OCI-M1 (cell line): ENCODE measurements at regions not wholly inside any gene's neighbourhood (a gene's known extent, or its start where the extent isn't known, plus 50 kb on each side); places are given as distances from the start of the nearest gene placed in this dataset.
"Not testable (repeated sequence)": the region's sequence is repeated elsewhere in the genome, so short reads cannot be mapped to it uniquely, and the experiment has no call there.

Experiments used
- DNase-seq: peaks from one replicate; lab custom pipeline; 2025; lab: John Stamatoyannopoulos, UW

DNA sequence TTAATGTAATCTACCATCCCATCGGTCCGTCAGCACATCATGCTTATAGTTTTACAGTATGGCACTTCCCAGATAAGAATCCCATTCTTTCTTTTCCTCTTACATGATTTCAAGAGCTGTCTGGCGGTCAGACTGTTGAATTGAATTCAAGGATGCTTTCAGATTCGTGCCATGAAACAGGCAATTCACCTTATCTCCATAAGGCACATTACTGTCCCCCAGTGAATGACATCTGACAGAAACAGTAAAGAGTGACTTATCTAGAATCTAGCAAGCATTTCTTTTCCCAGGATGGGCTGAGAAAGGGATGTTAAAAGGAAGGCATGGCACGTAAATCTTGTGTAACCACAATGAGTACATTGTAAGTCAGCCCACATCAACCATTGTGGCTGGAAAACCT is 61.1 kb upstream of the SEM1 start:
- peak; percentile 69 for DNase-seq

DNA sequence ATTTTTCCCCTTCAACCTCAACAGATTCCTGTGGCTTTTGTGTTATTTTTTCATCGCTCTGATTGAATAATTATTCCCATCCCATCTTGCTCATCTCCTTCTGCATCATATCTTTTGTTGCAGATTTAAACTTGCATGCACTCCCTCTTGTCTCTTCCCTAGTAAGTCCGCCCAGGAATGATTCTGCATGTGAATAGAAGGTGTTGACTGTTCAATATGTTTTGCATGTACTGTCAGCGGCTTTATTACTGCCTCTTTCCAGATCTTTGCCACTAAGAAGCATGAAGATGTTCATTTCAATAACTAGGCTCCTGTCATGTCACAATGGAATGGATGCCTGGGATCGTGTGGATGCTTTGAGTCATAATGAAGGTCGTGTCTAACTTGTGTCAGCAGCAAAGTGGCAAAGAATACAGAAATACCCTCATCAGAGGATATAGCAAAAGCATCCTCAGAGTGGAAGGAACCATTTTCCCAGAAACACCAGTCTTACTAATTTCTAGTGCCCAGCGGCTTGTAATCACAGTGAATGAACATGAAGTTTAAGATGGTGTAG is 62.6 kb upstream of the SEM1 start:
- no peak for DNase-seq

DNA sequence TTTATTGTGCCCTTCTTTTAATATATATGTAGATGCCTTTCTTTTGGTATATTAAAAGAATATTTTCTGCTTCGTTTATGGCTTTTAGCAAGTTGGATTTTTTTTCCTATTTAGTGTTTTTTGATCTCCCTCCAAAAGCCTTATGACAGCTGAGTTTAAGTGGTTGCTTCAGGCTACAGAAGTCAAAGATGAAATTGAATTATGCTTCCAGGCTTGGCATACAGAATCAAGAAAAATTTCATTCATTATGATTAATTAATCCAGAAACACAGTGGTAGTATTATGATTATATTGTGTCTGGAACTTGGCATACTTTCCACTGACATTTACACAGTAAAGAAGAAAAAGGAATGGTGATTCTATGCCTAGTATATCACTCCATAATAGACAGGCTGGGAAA is 63.8 kb upstream of the SEM1 start:
- no peak for DNase-seq

- DNase-seq, result no peak
These were observed 64.7 kb upstream of the SEM1 start for GRCh38 chr7:96774358-96774757.

DNA sequence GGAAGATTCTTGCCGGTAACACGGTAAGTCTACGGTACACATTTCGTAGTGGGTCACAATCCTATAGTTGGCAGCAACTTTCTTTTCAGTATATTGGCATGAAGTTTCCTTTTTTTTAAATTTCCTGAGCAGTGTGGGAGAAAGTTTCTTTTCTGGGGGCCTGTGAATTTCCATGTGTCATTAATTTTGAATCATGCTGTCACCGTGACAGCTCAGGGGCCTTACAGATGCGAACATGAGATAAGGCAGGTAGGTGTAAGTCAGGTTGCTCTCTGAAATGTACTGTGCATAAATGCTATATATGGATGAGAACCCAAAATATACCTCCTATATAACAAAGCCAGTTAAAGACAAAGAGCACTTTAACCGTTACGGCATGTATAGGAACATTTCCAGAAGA is 65.4 kb upstream of the SEM1 start:
- DNase-seq, result no peak

- peak; percentile 43 for DNase-seq
These were observed 68.6 kb upstream of the SEM1 start for GRCh38 chr7:96778263-96778662.

DNA sequence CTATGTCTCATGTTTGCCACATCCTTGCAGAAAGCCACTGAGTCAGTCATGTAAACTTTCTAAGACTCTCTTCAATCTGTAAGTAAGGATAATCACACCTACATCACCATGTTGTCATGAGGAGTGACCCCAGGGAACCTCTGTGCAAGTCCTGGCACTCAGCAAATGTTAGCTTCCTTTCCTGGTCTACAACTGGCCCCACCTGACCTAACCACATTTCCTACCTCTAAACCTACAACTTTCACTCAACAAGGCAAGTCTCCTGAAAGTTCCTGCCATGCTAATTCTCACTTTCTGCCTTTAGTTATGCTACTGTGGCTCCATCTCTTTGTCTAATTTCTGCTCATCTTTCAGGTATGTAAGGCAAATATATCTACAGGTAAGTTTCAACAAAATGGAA is 72.3 kb upstream of the SEM1 start:
- no peak for DNase-seq

DNA sequence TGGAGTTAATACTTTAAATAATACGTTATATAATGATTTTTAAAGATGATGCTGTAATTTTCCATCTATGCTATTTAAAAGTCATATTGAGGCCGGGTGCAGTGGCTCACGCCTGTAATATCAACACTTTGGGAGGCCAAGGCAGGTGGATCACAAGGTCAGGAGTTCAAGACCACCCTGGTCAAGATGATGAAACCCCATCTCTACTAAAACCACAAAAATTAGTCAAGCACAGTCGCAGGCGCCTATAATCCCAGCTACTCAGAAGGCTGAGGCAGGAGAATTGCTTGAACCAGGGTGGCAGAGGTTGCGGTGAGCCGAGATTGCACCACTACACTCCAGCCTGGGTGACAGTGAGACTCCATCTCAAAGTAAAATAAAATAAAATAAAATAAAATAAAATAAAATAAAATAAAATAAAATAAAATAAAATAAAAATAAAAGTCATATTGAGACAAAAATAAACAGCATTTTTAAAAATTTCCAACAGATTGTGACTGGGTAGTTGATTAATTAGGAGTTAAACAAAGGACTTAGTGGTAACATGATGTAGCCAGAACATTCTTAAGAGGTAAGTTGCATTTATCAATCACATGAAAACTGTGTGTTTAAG is 73.1 kb upstream of the SEM1 start:
- not testable (repeated sequence) for DNase-seq

GRCh38 chr7:96784597-96784996 is 75.0 kb upstream of the SEM1 start:
- DNase-seq, result no peak

- DNase-seq, result peak; percentile 39
These were observed 76.8 kb upstream of the SEM1 start for GRCh38 chr7:96786261-96786997.

DNA sequence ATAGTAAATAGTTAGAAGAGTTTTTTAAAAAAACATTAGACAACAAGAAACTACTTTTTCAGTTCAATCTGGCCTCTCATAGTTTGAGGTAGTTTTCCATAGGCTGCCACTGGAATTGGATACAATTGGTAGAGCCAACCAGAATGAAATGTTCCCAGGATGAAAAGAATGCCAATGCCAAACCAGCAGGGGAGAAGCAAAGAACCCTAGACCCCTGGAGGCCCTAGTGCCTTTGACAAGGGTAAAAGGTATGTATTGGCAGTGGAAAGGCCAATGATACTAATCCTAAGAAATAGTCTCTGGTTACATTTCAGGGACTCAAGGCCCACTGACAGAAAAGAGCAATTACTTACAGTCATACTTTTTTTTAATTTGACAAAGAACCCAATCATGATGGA is 77.4 kb upstream of the SEM1 start:
- DNase-seq, result no peak

DNA sequence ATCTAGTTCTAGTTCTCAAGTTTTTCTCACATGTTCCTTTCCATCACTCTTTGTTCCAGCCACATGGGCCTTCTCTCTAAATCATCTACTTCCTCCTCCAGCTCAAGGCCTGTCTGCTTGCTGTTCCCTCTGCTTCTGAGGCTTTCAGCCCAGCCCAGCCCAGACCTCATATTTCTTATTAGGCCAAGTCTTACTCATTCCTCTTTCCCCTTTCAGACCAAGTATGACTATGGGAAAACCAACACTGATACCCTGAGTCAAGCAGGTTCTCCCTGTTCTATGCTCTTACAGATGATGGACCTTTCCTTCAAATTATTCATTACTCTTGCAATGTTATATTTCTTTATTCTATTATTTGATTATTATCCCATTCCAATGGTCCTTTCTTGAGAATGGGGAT is 80.3 kb upstream of the SEM1 start:
- peak; percentile 70 for DNase-seq

- DNase-seq, result no peak
These were observed 82.5 kb upstream of the SEM1 start for GRCh38 chr7:96792115-96792514.

GRCh38 chr7:96794063-96794462 is 84.4 kb upstream of the SEM1 start:
- no peak for DNase-seq

GRCh38 chr7:96800122-96800521 is 90.5 kb upstream of the SEM1 start:
- no peak for DNase-seq

- DNase-seq, result peak; percentile 34
These were observed 91.2 kb upstream of the SEM1 start for GRCh38 chr7:96800824-96801223.

DNA sequence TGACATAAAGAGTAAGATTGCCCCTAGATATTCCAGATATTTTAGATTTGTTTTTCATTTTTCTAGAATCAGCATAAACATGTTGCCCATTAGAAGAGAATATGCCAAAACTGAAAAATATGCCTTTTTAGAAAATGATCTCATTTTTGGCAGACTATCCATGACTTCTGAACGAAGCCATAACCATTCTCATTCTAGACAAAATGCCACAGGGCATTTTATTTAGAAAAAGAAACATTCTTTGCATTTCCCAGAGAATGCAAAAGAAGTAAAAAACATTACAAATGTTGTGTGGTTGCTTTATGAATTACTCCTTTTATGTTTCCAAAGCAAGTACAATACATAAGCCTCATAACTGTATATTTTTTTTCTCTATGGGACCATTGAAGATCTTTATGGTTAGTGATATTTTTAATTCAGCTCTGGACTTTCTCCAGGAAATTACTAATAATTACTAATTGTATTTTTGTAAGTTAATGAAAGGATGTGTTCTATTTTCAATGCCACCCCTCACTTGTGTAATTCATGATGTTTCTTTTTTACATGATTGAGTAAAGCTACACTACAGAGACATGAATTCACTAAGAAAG is 109.6 kb upstream of the SEM1 start:
- no peak for DNase-seq

DNA sequence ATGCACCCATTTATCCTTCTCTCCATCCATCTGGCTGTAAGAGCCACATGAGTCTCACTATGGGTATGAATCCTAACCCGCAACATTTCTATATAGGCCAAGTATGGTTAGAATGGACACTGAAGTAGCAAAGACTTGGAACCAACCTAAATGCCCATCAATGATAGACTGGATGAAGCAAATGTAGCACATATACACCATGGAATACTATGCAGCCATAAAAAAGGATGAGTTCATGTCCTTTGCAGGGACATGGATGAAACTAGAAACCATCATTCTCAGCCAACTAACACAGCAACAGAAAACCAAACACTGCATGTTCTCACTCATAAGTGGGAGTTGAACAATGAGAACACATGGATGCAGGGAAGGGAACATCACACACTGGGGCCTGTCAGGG is 111.5 kb upstream of the SEM1 start:
- not testable (repeated sequence) for DNase-seq

- peak; percentile 54 for DNase-seq
These were observed 113.2 kb upstream of the SEM1 start for GRCh38 chr7:96822824-96823223.

- peak; percentile 69 for DNase-seq
These were observed 113.6 kb upstream of the SEM1 start for GRCh38 chr7:96823274-96823673.

GRCh38 chr7:96824686-96825085 is 115.0 kb upstream of the SEM1 start:
- DNase-seq, result no peak

- DNase-seq, result no peak
These were observed 115.6 kb upstream of the SEM1 start for GRCh38 chr7:96825285-96825684.

GRCh38 chr7:96826089-96826488 is 116.4 kb upstream of the SEM1 start:
- DNase-seq, result no peak
